IPS-NIHi7 (cell line): ENCODE measurements at regions not wholly inside any gene's neighbourhood (a gene's known extent, or its start where the extent isn't known, plus 50 kb on each side); places are given as distances from the start of the nearest gene placed in this dataset.
A peak's percentile ranks its signal among the peaks of the same experiment; 100 is the strongest.
"Not testable (repeated sequence)": the region's sequence is repeated elsewhere in the genome, so short reads cannot be mapped to it uniquely, and the experiment has no call there.

ENCODE experiments used
- DNase-seq: peaks from one replicate; pipeline ENCODE4 v3.0.0; 2012; ENCODE audit warnings: mixed read lengths; ENCODE audit errors: extremely low spot score

DNA sequence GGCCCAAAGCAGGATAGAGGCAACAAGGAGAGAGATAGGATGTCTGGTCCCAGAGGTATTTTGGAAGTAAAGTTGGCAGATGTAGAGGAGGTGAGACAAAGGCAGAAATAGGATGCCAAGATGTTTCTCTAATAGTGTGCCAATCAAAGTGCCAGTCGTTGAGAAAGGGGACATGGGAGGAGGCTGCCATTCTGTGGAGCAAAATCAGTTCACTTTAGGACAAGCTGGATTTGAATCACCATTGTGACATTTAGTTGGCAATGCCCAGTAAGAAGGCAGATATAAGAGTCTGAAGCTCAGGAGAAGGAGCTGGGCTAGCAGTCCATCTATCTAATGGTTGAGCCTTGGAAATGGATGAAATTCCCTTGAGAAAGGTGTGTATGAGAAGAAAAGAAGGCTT lies 53.8 kb downstream of the ADRB2 start:
- DNase-seq = no peak

DNA sequence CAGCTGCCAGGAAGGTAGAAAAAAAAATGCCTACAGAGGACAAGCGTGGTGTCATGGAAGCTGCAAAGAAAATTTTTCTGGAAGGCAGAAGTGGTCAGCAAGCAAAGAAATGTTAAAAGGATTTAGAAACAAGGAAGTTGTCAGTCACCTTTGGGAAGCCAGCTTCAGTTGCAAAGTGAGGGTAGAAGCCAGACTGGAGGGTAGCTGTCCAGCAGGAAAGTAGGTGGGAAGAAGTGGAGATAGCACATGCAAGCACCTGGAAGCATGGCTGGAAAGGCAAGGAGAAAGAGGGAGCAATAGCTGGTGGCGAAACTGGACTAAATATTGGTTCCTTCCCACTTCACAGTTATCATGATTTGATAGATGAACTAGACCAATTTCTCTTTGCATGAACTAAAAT lies 54.3 kb downstream of the ADRB2 start:
- DNase-seq = no peak

DNA sequence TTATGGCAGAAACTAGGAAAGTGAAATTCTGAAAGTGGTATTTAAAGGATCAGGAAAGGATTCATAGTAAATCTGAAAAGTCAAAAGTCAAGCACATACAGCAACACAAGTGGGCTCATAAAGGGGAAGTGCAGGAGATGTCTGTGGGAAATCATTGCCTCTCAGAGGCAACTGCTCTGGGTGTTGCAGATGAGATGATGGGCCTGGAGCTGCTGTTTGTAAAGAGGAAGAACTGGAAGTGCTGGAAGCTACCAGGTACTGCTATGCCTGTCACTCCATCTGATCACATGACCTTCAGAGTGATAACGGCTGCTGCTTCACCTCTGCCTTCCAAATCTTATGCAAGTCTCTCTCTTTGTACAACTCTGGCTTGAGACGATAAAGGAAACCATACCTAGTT lies 55.9 kb downstream of the ADRB2 start:
- DNase-seq = no peak

DNA sequence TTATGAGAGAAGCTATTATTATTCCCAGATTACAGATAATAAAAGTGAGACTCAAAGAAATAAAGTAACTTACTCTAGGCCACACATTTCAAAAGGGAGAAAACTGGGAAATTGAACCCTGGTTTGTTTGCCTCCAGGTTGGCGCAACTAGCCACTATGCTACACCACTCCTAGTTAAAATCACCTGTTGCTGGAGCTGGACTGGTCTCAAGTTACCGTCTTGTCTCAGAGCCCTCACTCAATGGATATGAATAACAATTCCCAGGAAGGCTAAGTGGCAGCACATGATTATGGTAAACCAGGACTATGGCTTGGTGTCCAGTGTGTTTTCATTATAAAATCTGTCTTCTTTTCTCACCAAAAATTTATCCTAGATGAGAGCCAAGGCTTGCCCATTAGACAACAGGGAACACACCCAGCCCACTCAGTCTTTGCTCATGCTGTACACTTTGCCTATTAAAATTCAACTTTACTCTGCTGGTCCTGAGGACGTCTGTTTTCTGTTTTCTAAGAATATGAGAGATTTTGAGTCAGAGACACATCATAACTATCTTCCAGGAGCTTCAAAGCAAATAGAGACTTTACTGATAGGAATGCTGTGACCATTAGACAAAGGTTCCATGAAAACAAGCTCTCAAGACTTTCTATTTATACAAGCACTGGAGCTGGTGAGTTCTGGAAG lies 58.1 kb downstream of the ADRB2 start:
- DNase-seq = no peak

DNA sequence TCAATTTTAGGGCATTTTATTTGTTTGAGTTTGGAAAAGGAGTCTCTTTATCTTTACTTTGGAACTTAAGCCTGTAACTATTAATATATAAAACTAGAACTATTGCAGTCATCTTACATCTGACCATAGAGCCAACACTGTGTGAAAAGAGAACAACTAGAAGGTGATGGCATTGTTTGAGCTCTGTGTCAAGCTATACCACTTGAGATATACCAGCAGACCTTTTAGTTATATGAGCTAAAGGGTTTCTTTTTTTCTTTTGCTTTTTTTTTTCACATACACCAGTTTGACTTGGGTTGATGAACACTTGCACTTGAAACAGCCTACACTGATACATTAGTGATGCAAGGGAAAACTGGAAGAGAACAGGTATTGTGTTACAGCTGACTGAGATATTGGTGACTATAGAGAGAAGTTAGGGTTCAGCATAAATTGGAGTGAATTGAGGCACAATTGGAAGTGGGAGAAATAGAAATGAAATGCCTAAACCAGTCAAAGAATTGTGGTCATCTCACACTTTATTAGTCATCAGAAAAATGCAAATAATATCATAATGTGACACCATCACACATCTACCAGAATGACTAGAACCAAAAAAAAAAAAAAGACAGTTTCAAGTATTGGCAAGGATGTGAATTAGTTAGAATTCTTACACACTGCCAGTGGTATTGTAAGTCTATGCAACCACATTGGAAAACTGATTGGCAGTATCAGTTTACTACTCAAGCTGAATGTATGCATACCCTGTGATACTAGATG lies 60.9 kb downstream of the ADRB2 start:
- DNase-seq = no peak

DNA sequence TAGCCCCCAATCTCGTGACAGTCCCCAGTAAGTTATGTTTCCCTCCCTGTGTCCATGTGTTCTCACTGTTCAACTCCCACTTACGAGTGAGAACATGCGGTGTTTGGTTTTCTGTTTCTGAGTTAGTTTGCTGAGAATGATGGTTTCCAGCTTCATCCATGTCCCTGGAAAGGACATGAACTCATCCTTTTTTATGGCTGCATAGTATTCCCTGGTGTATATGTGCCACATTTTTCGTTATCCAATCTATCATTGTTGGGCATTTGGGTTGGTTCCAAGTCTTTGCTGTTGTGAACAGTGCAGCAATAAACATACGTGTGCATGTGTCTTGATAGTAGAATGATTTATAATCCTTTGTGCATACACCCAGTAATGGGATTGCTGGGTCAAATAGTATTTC lies 63.5 kb downstream of the ADRB2 start:
- not testable (repeated sequence) for DNase-seq

DNA sequence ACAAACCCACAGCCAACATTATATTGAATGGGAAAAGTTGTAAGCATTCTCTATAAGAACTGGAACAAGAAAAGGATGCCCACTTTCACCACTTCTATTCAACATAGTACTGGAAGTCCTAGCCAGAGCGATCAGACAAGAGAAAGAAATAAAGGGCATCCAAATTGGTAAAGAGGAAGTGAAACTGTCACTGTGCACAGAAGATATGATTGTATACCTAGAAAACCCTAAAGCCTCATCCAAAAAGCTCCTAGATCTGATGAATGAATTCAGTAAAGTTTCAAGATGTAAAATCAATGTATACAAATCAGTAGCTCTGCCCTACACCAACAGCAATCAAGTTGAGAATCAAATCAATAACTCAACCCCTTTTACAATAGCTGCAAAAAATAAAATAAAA lies 69.0 kb downstream of the ADRB2 start:
- not testable (repeated sequence) for DNase-seq

DNA sequence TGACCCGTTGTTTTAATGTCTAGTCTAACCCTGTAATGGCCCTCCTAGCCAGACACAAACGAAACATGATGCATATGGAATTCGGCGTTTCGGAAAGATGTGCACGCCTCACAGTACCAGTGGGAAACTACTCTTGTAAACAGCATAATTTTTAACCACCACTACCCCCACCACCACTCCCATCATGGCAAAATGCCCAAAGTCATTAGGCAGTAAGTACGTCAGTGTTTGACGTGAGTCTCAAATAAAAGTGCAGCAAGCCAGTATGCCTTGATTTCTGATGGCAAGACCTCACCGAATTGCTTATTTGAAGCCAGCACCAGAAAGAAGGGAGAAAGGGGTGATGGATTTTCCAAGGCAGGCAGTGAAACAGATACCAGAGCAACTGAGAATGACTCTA lies 71.4 kb downstream of the ADRB2 start:
- DNase-seq = no peak

DNA sequence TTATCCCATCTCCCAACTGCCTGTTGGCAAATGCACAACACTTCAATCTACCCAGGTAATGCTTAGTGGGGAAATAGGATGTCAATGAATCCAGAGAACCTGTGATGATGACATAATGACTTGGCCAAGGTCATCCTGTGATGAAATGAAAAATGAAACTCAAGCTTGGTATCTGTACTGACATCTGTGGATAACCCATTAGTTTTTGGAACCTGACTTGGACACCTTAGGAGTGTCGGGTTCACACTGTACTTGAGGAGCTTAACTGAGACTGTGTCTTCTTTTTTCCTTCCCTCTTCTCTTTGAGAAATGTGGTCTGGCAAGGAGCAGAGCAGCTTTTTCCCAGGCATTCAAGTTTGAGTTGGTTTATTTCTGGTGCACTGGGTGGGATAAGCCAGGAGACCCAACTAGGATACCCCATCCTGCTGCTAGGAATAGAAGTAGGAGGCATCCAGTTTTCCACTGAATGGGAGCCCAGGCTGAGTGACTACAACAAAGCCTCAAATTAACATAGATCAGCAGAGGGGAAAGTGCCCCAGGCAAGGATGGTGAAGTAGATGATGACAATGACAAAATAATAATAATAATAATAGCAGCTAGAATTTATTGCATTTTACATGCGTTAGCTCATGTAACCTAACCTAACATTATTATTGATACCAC lies 72.1 kb downstream of the ADRB2 start:
- DNase-seq = no peak

DNA sequence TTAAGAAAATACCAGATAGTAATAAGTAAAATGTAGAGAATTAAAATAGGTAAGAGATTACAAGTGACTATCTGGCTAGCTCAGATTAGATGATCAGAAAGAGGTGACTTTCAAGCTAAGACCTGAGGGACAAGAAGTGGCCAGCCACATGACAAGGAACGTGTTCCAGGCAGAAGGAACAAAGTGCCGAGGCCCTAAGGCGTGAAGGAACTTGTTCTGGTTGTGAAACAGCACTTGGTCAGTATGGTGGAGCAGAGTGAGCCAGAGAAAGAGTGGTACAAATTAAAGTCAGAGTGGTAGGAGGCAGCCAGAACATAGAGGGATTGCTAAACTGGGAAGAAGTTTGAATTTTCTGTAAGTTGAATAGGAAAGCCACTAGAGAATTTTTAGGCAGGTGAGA lies 73.6 kb downstream of the ADRB2 start:
- no peak for DNase-seq

DNA sequence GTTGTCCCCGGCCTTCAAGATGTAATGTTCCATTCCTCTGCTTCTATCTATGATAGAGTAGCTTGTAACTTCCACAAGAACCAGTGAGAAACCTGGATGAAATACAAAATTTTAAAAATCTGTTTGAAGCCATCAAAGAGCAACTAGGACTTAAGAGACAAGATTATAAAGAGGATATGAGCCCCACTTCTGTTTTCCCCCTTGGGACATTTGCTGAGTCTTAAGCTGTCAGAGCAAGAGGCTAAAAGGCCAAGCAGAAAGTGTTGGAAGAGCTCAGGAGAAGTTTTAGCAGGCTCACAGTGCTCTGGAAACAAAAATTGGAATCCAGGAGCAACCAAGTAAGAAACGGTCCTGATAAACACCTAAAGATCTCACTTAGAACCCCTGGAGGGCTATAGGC lies 76.1 kb downstream of the ADRB2 start:
- no peak for DNase-seq

DNA sequence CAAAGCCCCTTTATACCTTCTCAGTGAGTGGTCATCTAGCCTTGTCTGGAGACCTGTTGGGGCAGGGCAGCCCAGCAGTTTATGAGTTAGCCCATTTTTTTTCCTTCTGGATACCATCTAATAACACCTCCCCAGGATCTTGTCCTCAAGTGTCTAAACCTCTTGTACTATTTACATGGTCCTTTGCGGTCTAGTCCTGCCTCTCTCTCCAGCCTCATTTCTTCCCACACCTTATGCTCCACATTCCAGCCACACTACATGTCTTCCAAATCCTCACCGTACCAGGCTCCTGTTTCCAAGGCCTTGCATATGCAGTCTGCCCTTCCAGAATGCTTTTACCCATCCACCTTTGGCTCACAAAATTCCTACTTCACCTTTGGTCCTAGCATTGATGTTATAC lies 77.2 kb downstream of the ADRB2 start:
- no peak for DNase-seq

DNA sequence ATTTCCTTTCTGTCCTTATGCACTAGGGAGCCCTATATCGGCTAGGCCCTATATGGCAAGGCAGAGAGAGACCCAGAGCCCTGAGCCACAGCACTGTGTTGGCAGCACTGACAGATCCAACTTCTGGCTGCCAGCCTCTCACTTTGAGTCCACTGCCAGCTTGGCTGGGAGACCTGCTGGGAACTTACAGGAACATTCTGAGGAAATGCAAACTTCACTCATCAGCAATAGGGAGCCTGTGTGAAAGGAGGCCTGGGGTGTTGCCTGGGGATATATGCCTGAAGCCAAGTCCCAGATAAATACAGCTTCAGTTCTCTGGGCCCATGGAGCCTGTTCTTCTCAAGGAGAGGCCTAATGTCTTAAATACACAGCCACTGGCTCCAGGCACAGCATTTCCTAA lies 78.0 kb downstream of the ADRB2 start:
- DNase-seq = no peak

DNA sequence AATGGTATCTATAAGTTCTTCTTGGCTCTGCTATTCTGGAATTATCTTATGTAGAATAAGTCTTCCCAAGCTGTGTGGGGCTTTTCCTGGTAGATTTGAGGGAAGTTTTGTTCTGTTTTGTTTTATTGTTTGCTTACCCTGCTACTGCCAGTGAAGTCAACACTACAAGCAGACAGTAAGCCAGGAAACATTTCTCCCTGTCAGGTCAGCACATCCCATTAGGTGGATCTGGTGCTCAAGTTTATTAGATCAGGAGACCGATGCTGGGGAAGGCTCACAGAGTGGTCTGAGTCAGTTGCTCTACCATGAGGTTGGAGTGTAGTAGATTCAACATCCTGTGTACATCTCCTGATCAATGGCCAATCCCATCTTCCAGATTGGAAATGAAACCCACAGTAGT lies 79.1 kb downstream of the ADRB2 start:
- no peak for DNase-seq

DNA sequence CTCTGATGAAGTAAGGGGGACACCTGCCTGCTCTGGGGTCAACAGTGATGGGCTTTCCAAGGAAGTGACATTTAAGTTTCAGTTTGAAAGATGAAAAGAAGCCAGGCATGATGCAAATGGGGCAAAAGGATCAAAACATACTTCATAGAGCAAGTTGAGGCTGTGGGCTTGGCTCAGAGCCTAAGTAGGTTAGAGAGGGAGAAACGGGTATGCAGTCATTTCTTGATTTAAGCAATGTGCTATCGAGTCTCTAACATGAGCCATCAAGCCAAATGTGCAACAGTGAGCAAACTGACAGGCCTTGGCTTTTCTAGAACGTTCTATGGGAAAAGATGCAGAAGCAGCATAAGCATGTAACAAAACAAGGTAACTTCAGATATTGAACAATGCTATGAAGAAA lies 80.6 kb downstream of the ADRB2 start:
- DNase-seq = no peak

DNA sequence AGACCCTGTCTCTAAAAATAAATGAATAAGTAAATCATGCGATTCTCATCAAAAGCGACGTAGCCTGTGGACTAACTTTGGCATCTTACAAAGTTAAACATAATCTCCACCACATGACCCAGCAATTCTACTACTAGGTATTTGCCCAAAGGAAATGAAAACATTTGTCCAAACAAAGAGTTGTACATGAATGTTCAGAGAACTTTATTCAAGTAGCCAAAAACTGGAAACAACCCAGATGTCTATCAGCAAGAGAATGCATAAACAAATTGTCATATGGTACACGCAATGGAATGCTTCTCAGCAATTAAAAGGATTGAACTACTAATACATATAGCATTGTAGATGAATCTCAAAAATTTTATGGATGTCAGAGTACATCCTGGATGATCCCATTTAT lies 82.6 kb downstream of the ADRB2 start:
- DNase-seq = no peak

DNA sequence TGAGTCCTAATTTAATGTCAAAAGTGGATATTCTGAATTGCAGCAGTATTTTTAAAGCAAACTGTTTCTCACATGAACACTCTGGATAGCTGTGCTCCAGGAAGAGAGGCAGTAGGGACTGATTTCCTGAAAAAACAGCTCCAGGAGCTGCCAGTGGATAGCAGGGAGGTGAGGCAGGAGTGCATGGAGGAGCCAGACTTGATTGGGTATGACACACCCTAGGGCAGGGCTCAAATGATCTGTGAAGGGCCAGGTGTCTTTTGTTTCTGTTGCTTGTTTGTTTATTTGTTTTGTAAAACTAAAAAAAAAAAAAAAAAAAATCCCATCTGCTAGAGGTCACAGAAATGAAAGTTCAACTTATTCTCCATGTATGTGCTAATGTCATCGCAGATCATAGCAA lies 83.4 kb downstream of the ADRB2 start:
- no peak for DNase-seq

DNA sequence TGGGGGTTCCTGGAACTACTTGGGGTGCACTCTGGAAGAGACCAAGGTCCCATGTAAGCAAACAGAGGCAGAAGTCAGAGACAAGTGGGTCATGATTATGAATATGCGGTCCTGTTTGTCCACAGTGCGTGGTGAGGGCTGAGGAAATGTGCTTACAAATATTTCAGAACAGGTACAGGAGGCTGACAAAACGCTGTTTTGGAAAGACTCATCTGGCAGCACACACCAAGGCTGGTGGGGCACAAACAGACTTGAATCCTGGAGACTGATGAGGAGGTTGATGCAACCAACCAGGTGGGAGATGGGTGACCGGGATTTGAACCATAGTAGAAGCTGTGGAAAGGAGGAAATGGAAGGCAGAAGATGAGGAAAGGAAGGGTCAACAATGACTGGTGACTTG lies 83.8 kb downstream of the ADRB2 start:
- DNase-seq = no peak

DNA sequence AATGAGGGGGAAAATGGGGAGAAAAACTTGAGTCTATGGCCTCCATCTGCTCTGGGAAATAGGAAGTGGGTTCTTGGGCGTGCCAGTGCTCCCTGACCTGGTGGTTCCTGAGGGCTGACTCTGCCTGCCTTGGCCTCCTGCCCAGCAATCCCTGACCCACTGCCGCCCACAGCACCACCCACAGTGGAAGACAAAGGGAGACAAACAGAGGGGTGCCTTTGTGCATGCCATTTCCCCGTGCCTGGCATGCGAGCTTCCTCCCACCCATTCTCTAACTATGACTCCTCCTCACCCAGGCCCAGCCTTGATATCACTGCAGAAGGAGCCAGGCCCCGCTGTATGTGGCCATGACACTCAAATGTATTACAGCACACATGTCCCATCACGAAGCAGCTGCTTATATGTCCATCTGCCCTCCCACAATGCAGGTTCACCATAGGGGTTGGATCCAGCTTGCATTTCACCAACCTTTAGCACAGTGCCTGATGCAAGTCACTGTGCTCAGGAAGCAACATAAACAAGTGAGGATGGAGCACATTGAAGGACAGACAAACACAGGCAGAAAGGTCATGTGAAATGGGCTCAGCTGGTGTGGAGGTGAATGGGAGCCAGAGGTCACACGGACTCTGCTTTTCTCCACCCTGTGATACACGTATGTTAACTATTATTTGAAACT lies 84.4 kb downstream of the ADRB2 start:
- DNase-seq = no peak

DNA sequence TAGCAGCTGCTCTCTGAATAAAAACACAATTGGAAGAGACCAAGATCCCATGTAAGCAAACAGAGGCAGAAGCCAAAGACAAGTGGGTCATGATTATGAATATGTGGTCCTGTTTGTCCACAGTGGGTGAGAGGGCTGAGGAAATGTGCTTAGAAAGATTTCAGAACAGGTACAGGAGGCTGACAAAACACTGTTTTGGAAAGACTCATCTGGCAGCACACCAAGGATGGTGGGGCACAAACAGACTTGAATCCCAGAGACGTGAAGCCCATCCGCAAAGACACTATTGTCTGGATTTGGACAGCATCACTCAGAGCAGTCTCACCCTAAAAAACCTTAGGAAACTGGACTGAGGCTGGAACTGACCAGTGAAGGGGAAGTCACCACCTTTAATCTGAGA lies 85.0 kb downstream of the ADRB2 start:
- DNase-seq = no peak

DNA sequence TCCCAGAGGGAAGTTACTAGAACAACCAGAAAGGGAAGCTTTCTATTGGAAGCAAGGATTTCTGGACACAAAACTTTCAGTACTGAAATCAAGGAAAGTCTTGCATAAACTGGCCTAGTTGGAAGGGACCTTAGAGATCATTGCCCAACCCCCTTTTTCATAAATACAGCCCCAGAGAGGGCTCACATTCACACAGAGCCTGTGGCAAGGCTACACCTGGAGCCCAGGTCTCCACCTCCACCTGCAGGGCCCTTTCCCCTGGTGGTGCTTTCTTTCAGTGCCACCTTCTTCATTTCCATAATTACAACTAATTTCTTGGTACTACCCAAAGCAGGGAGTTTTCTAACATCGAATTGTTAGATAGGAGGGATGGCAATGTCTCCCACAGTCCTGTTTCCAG lies 85.7 kb downstream of the ADRB2 start:
- no peak for DNase-seq

DNA sequence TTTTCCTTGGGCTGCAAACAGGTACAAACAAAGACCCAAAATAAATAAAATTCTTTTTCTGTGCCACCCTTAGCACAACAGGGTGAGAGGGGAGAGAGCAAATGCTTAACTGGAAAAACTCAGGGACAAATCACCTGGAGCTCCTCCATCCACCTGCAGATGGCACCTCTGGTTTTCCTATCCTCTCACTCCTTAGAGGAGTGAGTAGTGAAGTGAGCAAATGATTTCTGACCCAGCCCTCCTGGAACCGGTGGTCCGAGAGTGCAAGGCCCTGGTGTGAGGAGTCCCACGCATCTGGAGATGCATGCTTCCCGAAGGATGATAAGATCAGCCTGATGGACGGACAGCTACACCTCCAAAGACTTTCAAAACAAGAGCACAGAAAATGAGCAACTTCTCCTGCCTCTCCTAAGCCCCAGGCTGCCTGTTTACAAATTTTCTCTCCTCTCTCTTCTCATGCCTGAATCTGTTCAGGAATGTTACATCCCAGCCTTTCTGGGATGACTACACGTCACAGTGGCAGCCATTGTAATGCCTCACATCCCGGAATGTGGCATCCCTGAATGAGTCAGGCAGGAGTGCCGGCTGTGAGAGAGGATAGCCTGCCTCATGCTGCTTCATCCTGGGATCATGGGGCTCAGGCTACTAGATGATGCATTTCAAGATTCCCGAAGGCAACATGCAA lies 86.4 kb downstream of the ADRB2 start:
- DNase-seq = peak; percentile 83
